C4-2B (cell line): ENCODE measurements at regions not wholly inside any gene's neighbourhood (a gene's known extent, or its start where the extent isn't known, plus 50 kb on each side); places are given as distances from the start of the nearest gene placed in this dataset.
"Not testable (repeated sequence)": the region's sequence is repeated elsewhere in the genome, so short reads cannot be mapped to it uniquely, and the experiment has no call there.

Experiments used
- ZFX ChIP-seq: fragments of 450-650 bp; IDR thresholded peaks from 2 replicates; pipeline ENCODE4 v1.6.1; 2017
- TF ChIP-seq, protein P1 (sequence below): fragments of 450-650 bp; conservative IDR thresholded peaks from 2 replicates; pipeline ENCODE4 v1.5.1; 2017; ENCODE audit warnings: mild to moderate bottlenecking

DNA sequence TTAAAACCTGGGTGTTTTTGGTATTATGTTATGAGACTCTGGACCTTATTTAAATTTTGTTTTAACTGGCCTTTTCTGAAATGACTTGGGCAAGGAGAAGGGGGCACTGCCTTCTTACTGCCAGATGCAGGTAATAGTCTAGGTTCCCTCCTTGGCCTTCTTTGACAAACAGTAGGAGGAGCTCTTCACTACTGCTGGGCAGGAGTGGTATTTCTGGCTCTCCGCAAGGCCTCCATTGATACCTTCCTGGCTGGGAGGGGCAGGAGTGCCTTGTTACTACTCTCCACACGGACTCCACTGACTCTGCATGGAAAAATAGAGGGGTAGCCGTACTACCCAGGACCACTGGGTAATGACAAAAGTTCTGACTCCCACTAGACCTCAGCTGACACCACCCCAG lies 189.4 kb upstream of the NBPF12 start:
- TF ChIP-seq, protein P1, sequence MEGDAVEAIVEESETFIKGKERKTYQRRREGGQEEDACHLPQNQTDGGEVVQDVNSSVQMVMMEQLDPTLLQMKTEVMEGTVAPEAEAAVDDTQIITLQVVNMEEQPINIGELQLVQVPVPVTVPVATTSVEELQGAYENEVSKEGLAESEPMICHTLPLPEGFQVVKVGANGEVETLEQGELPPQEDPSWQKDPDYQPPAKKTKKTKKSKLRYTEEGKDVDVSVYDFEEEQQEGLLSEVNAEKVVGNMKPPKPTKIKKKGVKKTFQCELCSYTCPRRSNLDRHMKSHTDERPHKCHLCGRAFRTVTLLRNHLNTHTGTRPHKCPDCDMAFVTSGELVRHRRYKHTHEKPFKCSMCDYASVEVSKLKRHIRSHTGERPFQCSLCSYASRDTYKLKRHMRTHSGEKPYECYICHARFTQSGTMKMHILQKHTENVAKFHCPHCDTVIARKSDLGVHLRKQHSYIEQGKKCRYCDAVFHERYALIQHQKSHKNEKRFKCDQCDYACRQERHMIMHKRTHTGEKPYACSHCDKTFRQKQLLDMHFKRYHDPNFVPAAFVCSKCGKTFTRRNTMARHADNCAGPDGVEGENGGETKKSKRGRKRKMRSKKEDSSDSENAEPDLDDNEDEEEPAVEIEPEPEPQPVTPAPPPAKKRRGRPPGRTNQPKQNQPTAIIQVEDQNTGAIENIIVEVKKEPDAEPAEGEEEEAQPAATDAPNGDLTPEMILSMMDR, result not testable (repeated sequence)
- TF ChIP-seq ZFX, result not testable (repeated sequence)
